Lung (tissue), 11 donors: ENCODE measurements at regions not wholly inside any gene's neighbourhood (a gene's known extent, or its start where the extent isn't known, plus 50 kb on each side); places are given as distances from the start of the nearest gene placed in this dataset.
"Not testable (repeated sequence)": the region's sequence is repeated elsewhere in the genome, so short reads cannot be mapped to it uniquely, and the experiment has no call there.

Experiments
- ATAC-seq: fragments of 200-7000 bp; cut with Tn5 transposase; one replicate; pipeline ENCODE4 v1.9.1; 2020; ENCODE audit warnings: moderate number of reproducible peaks; ENCODE audit not compliant: insufficient read depth, low FRiP score
- DNase-seq, 3 donors: peaks; one replicate each; pipeline ENCODE4 v3.0.0-alpha.2; 2013 to 2017
- H3K27ac ChIP-seq, 2 donors: one replicate each; pipeline ENCODE4 v1.5.1; 2013; ENCODE audit warnings: mild to moderate bottlenecking in 2 of 2, moderate library complexity in 2 of 2, control low read depth in 1 of 2, inconsistent platforms in 1 of 2, low read depth in 1 of 2, low read length in 1 of 2
- H3K27me3 ChIP-seq, 3 donors: one replicate each; pipeline ENCODE4 v1.5.1; 2013; ENCODE audit warnings: low read length in 2 of 3; ENCODE audit not compliant: control insufficient read depth in 3 of 3, insufficient read depth in 3 of 3
- H3K36me3 ChIP-seq, 4 donors: one replicate each; pipeline ENCODE4 v1.5.1; 2013; ENCODE audit warnings: low read length in 4 of 4, mild to moderate bottlenecking in 1 of 4, moderate library complexity in 1 of 4; ENCODE audit not compliant: control insufficient read depth in 4 of 4, insufficient read depth in 4 of 4
- H3K4me1 ChIP-seq, 5 donors: one replicate each; pipeline ENCODE4 v1.5.1; 2013; ENCODE audit warnings: low read length in 5 of 5, mild to moderate bottlenecking in 2 of 5, moderate library complexity in 1 of 5; ENCODE audit not compliant: control insufficient read depth in 5 of 5, insufficient read depth in 5 of 5
- H3K4me3 ChIP-seq: one replicate; pipeline ENCODE4 v1.5.1; 2013; ENCODE audit warnings: mild to moderate bottlenecking, control low read depth, moderate library complexity
- H3K9ac ChIP-seq, 2 donors: one replicate each; pipeline ENCODE4 v1.5.1; 2013; ENCODE audit warnings: low read length in 2 of 2, control low read depth in 1 of 2; ENCODE audit not compliant: insufficient read depth in 1 of 2
- H3K9me3 ChIP-seq, 4 donors: one replicate each; pipeline ENCODE4 v1.5.1; 2013; ENCODE audit warnings: low read length in 3 of 4, mild to moderate bottlenecking in 1 of 4, moderate library complexity in 1 of 4; ENCODE audit not compliant: control insufficient read depth in 4 of 4, insufficient read depth in 3 of 4
- CTCF ChIP-seq: IDR thresholded peaks from 2 replicates; pipeline ENCODE4 v1.5.1; 2012; ENCODE audit warnings: mild to moderate bottlenecking; ENCODE audit errors: control extremely low read depth, extremely low read depth
- WGBS, 2 donors: extraction: QIAGEN DNeasy Blood & Tissue Kit; methylation state at CpG; one replicate each; pipeline ENCODE4 v1.1.7; 2013; 5-methylcytosine and 5-hydroxymethylcytosine counted together
- donor health status: control.
- donor health status: control.
- donor health status: Bipolar disorder and iron deficiency.
- donor health status: healthy.
- donor health status: DM: yes; HTN: yes; CAD: no.

- DNase-seq (no peak), ATAC-seq (no peak)
- Histone ChIP-seq H3K4me1 (no peaks in the 10 kb centered on the region), H3K27me3 (peaks cover 0 to 22% (median 0%) of the 10 kb centered on the region in 3 donors), H3K9me3 (no peaks in the 10 kb centered on the region), H3K27ac (no peak overlapping the region), H3K36me3 (no peaks in the 10 kb centered on the region), H3K4me3 (no peak overlapping the region), H3K9ac (no peak overlapping the region)
- no peak for TF ChIP-seq CTCF
Observed at GRCh38 chrX:6941041-6941440, 206.5 kb upstream of the STS start.

- not testable (repeated sequence) for H3K27me3 ChIP-seq, H3K9ac ChIP-seq, H3K27ac ChIP-seq, DNase-seq, ATAC-seq, H3K4me1 ChIP-seq, H3K36me3 ChIP-seq, H3K4me3 ChIP-seq, H3K9me3 ChIP-seq
- WGBS, 2 donors: 90% methylated on average over 6 to 7 of the region's 9 CpGs
Observed at GRCh38 chrX:6932942-6933341, 214.6 kb upstream of the STS start.

GRCh38 chrX:6930307-6930849 is 217.1 kb upstream of the STS start:
- Histone ChIP-seq H3K36me3 (no peaks in the 10 kb centered on the region), H3K4me3 (no peak overlapping the region), H3K9me3 (peaks cover 0 to 2% (median 0%) of the 10 kb centered on the region in 4 donors), H3K4me1 (no peaks in the 10 kb centered on the region), H3K27me3 (peaks cover 0 to 15% (median 5%) of the 10 kb centered on the region in 3 donors), H3K9ac (no peak overlapping the region), H3K27ac (no peak overlapping the region)
- no peak for TF ChIP-seq CTCF
- 64 to 67% methylated on average over 4 of the region's 4 CpGs for WGBS, 2 donors
- ATAC-seq: no peak
- no peak for DNase-seq

GRCh38 chrX:6924443-6925077 is 223.0 kb upstream of the STS start:
- Histone ChIP-seq H3K4me3 (no peak overlapping the region), H3K9me3 (no peaks in the 10 kb centered on the region), H3K27ac (no peak overlapping the region), H3K4me1 (no peaks in the 10 kb centered on the region), H3K27me3 (peaks cover 0 to 14% (median 5%) of the 10 kb centered on the region in 3 donors), H3K9ac (no peak overlapping the region), H3K36me3 (no peaks in the 10 kb centered on the region)
- DNase-seq (no peak), ATAC-seq (no peak)
- no peak for TF ChIP-seq CTCF
- 94% methylated on average over 8 of the region's 8 CpGs for WGBS, 2 donors
